ENCODE measurements at regions not wholly inside any gene's neighbourhood (a gene's known extent, or its start where the extent isn't known, plus 50 kb on each side); places are given as distances from the start of the nearest gene placed in this dataset.

DNA sequence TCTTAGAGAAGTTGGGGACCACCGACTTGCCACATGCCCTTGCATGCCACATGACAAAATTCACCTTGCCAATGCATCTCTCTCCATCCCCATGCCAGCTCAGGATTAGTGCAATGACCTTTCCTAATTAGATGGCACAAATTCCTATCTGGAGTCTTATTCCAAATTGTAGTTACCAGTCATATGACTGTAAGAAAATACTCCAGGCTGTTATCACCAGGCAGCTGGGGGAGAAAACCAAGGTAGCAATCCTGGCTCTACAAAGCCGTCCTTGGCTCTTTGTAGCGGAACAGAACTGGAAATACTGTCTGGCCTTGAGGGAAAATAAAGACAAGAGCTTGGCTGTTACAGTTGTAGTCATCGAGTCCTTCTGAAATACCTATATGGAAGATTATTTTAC is 208.5 kb upstream of the DIO2 start:
- TF ChIP-seq, protein P1, sequence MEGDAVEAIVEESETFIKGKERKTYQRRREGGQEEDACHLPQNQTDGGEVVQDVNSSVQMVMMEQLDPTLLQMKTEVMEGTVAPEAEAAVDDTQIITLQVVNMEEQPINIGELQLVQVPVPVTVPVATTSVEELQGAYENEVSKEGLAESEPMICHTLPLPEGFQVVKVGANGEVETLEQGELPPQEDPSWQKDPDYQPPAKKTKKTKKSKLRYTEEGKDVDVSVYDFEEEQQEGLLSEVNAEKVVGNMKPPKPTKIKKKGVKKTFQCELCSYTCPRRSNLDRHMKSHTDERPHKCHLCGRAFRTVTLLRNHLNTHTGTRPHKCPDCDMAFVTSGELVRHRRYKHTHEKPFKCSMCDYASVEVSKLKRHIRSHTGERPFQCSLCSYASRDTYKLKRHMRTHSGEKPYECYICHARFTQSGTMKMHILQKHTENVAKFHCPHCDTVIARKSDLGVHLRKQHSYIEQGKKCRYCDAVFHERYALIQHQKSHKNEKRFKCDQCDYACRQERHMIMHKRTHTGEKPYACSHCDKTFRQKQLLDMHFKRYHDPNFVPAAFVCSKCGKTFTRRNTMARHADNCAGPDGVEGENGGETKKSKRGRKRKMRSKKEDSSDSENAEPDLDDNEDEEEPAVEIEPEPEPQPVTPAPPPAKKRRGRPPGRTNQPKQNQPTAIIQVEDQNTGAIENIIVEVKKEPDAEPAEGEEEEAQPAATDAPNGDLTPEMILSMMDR (IDR thresholded peaks at IDR 0.05; ENCODE audit: low read depth, low read length, poor library complexity, severe bottlenecking): no peak
- no peak for TF ChIP-seq EZH2phosphoT487 (IDR thresholded peaks at IDR 0.05; ENCODE audit: borderline replicate concordance, low read length)

All from DOHH2 (cell line).